LNCaP clone FGC (cell line): ENCODE measurements at regions not wholly inside any gene's neighbourhood (a gene's known extent, or its start where the extent isn't known, plus 50 kb on each side); places are given as distances from the start of the nearest gene placed in this dataset.
"Not testable (repeated sequence)": the region's sequence is repeated elsewhere in the genome, so short reads cannot be mapped to it uniquely, and the experiment has no call there.

ENCODE experiments used
- DNase-seq: peaks from one replicate; pipeline ENCODE4 v3.0.0-alpha.2; 2011; ENCODE audit warnings: low read depth
- H3K4me3 ChIP-seq: 2 replicates; pipeline ENCODE4 v1.5.1; 2011; ENCODE audit warnings: mild to moderate bottlenecking, low read depth, low read length, control low read depth
- CTCF ChIP-seq: IDR thresholded peaks from 2 replicates; pipeline ENCODE4 v1.5.1; 2012; ENCODE audit warnings: mild to moderate bottlenecking; ENCODE audit not compliant: control insufficient read depth, insufficient read depth; ENCODE audit errors: extremely low read depth

- DNase-seq, result no peak
- no peak overlapping the region for H3K4me3 ChIP-seq
- no peak for TF ChIP-seq CTCF
Measured at GRCh38 chr12:5110345-5110744, 66.7 kb downstream of the KCNA5 start.

- H3K4me3 ChIP-seq, result no peak overlapping the region
- no peak for TF ChIP-seq CTCF
- DNase-seq, result no peak
Measured at GRCh38 chr12:5114436-5114835, 70.8 kb downstream of the KCNA5 start.

- not testable (repeated sequence) for DNase-seq, H3K4me3 ChIP-seq
Measured at GRCh38 chr12:5121784-5122183, 78.1 kb downstream of the KCNA5 start.

- DNase-seq, result peak; percentile 14
Measured at GRCh38 chr12:5122256-5122831, 78.7 kb downstream of the KCNA5 start.

GRCh38 chr12:5123921-5124320 is 80.2 kb downstream of the KCNA5 start:
- no peak overlapping the region for H3K4me3 ChIP-seq
- no peak for TF ChIP-seq CTCF
- DNase-seq, result no peak

More at GRCh38 chr12:5122256-5122831, 78.7 kb downstream of the KCNA5 start:
- peak overlapping the region; percentile 54 for H3K4me3 ChIP-seq

- no peak for TF ChIP-seq CTCF
- no peak for DNase-seq
- no peak overlapping the region for H3K4me3 ChIP-seq
Measured at GRCh38 chr12:5124401-5124800, 80.7 kb downstream of the KCNA5 start.

- no peak for TF ChIP-seq CTCF
- no peak overlapping the region for H3K4me3 ChIP-seq
- no peak for DNase-seq
Measured at GRCh38 chr12:5134861-5135525, 91.3 kb downstream of the KCNA5 start.

- no peak for DNase-seq
- no peak for TF ChIP-seq CTCF
- H3K4me3 ChIP-seq, result no peak overlapping the region
Measured at GRCh38 chr12:5138256-5138655, 94.6 kb downstream of the KCNA5 start.
